NCI-H2107 treated with DMSO at 0.1 percent for 48 hours (cell line): ENCODE measurements at regions not wholly inside any gene's neighbourhood (a gene's known extent, or its start where the extent isn't known, plus 50 kb on each side); places are given as distances from the start of the nearest gene placed in this dataset.

Source experiments
- DNase-seq: peaks from one replicate; lab custom pipeline; 2025; ENCODE audit not compliant: unreplicated experiment; lab: John Stamatoyannopoulos, UW

DNA sequence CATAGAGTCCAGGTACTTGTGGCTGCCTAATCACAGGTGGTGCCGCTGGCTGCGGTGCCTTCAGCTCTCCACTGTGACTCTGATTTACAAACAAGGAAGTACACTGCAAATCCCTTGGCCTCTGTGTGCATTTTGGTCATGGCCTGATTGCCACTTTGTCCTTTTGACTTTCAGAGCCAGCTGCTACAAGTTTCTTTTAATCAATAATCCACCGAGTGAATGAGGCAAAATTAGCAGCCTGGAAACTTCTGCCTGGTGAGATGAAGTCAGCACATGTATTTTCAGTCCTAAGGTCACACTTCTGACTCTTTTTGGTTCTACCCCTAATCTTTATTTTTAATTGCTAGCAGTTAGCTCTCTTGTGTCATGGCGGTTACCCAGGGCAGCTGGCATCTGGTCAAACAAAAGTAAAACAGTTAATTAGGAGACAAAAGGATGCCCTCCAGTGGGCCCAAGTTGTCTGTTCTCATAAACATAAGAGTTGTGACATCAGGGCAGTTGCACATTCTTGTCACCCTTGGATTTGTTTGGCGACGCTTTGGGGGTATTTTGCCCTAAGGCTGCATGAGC is 62.3 kb upstream of the LNX1 start:
- DNase-seq: peak; percentile 36

DNA sequence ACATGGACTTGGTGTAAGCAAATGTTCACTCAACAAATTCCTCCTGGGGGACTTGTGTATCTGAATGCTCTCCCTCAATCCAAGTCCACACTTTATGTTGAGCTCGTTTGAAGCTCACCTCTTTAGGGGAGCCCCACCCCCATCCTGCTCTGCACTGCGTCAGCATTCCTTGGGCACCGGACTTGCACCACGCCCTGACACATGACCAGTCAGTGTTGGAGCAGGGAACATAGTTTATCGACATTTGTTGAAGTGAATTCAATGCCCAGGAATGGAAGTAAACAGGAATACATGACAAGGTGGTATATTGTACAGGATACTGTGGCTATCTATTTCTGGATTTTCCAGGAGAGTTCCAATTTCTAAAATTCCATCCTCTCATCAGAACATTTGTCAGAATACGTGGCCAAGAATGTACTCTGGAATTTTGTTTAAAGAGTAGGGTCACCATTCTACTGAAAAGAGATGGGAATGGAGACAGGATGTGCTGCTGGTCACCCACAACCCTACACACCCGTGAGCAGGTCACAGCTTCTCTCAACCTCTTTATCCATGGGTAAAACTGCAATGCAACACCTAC is 60.0 kb upstream of the LNX1 start:
- no peak for DNase-seq

DNA sequence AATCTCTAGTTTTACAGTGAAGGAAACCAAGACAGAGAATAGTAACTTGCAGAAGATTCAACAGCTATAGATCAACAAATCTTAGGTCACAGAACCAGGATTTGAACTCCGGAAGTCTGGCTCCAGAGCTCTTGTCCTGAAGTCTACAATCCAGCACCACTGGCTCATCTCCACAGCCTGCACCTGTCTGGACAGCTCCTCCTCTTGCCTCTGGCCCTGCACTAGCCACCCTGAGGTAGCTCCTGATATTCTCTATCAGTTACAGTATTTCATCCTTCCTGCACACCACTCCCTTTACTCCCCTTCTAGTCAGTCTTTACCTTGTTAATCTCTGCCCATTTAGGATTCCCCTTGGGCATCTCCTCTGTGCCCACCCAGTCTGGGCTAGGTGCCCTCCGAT is 58.1 kb upstream of the LNX1 start:
- DNase-seq: no peak

DNA sequence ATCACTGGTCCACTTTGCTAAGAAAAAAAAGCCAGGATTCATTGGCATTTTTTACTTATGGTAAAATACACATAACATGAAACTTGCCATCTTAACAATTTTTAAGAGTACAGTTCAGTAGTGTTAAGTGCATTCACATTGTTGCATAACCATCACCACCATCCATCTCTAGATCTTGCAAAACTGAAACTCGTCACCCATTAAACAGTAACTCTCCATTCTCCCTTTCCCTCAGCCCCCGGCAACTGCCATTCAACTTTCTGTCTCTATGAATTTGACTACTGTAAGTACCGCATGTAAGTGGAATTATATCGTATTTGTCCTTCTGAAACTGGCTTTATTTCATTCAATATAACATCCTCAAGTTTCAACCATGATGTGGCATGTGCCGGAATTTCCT is 56.3 kb upstream of the LNX1 start:
- DNase-seq: no peak

DNA sequence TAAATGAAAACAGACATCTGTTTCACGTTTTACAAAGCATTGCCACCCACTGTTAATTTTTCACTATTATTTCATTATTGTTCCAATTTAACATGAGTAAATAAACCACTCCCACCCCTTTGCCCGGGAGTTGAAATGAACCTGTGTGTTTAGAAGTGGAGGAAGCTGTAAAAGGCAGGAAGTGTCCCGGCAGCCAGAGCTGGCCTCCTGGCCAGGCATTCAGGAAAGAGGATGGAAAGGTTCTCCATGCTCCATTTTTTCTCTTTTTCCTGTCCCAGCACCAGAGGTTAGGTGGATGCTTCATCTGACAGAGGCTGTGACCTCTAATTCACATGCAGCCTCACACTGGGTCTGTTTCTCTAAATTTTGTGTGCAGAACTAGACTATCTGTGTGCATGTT is 55.5 kb upstream of the LNX1 start:
- no peak for DNase-seq

DNA sequence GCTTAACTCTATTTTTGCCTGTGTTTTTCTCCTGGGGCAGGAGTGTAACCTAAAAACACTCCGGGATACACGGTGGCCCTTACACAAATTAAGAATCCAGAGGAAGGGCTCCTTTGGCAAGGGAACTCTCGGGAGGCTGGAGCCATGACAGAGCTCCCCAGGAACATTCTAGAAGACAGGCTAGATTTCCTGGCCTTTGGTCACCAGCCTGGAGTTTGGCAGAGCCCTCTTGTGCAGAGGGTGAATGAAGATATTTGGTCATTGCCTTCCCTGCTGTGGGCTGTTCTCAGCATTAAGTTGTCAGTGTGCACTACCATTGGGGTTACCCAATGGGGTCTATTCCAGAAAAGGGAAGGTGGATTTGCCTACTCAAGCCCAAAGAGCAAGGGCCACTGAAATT is 53.8 kb upstream of the LNX1 start:
- no peak for DNase-seq

DNA sequence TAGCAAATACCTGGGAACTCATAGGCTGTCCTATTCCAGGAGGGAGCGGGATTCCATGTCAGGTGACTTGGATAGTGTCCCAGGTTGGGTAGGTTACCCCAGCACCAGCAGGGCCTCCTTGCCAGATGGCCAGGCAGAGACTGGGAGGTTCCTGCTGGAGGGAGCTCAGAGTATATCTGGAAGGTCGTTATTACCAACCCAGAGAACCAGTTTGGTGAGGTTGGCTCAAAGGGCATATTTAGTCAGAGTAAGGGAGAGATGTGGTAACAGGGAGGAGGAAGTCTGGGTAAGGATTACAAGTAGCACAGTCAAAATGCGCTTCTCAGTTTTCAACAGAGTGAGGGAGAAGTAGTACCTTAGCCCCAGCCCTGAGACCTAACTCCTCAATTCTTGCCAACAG is 53.3 kb upstream of the LNX1 start:
- no peak for DNase-seq
